Mesendoderm (in vitro differentiated cells): ENCODE measurements at regions not wholly inside any gene's neighbourhood (a gene's known extent, or its start where the extent isn't known, plus 50 kb on each side); places are given as distances from the start of the nearest gene placed in this dataset.

Source experiments
- DNase-seq: peaks from one replicate; pipeline ENCODE4 v3.0.0; 2013
- H2AK5ac ChIP-seq: 2 replicates; pipeline ENCODE4 v1.6.1; 2013; ENCODE audit warnings: low read length, inconsistent platforms
- H2BK120ac ChIP-seq: 2 replicates; pipeline ENCODE4 v1.6.1; 2013; ENCODE audit warnings: low read depth, mild to moderate bottlenecking, low read length, moderate library complexity, mixed read lengths
- H2BK15ac ChIP-seq: replicated peaks from 2 replicates; pipeline ENCODE4 v1.6.1; 2013; ENCODE audit warnings: low read depth, mild to moderate bottlenecking, moderate library complexity
- H2BK5ac ChIP-seq: 2 replicates; pipeline ENCODE4 v1.6.1; 2013; ENCODE audit warnings: low read length, inconsistent platforms
- H3K18ac ChIP-seq: 2 replicates; pipeline ENCODE4 v1.6.1; 2013; ENCODE audit warnings: mild to moderate bottlenecking, low read length, mixed read lengths
- H3K23ac ChIP-seq: one replicate; pipeline ENCODE4 v1.6.1; 2013; ENCODE audit warnings: low read length
- H3K27ac ChIP-seq: 2 replicates; pipeline ENCODE4 v1.5.1; 2013; ENCODE audit warnings: low read depth, mild to moderate bottlenecking, inconsistent platforms, low read length, moderate library complexity
- H3K27me3 ChIP-seq: 2 replicates; pipeline ENCODE4 v1.6.1; 2013; ENCODE audit warnings: low read length, control low read depth, mild to moderate bottlenecking, inconsistent platforms; ENCODE audit not compliant: insufficient read depth, poor library complexity
- H3K36me3 ChIP-seq: 2 replicates; pipeline ENCODE4 v1.6.1; 2013; ENCODE audit warnings: low read length, inconsistent platforms; ENCODE audit not compliant: control insufficient read depth, insufficient read depth
- H3K4ac ChIP-seq: one replicate; pipeline ENCODE4 v1.6.1; 2013; ENCODE audit warnings: low read depth, mild to moderate bottlenecking, low read length, moderate library complexity
- H3K4me1 ChIP-seq: 2 replicates; pipeline ENCODE4 v1.6.1; 2013; ENCODE audit warnings: low read depth, low read length, inconsistent platforms; ENCODE audit not compliant: control insufficient read depth
- H3K4me2 ChIP-seq: 2 replicates; pipeline ENCODE4 v1.6.1; 2013; ENCODE audit warnings: low read length
- H3K4me3 ChIP-seq: 2 replicates; pipeline ENCODE4 v1.5.1; 2013; ENCODE audit warnings: mild to moderate bottlenecking, low read length
- H3K56ac ChIP-seq: one replicate; pipeline ENCODE4 v1.6.1; 2013; ENCODE audit warnings: low read length
- H3K79me1 ChIP-seq: 2 replicates; pipeline ENCODE4 v1.6.1; 2013; ENCODE audit warnings: low read length, inconsistent platforms
- H3K79me2 ChIP-seq: 2 replicates; pipeline ENCODE4 v1.6.1; 2013; ENCODE audit warnings: mild to moderate bottlenecking, low read length; ENCODE audit not compliant: control insufficient read depth, insufficient read depth
- H3K9ac ChIP-seq: 2 replicates; pipeline ENCODE4 v1.6.1; 2013; ENCODE audit warnings: low read length, inconsistent platforms
- H4K5ac ChIP-seq: one replicate; pipeline ENCODE4 v1.6.1; 2013; ENCODE audit warnings: low read length
- H4K8ac ChIP-seq: one replicate; pipeline ENCODE4 v1.6.1; 2013; ENCODE audit warnings: low read depth, mild to moderate bottlenecking, control low read depth, low read length, moderate library complexity
- WGBS: extraction: QIAGEN DNeasy Blood & Tissue Kit; methylation state at CpG from one replicate; pipeline ENCODE4 v1.1.7; 2013; ENCODE audit warnings: low lambda C conversion rate, missing lambda C conversion rate; ENCODE audit not compliant: insufficient coverage; ENCODE audit errors: extremely low coverage; 5-methylcytosine and 5-hydroxymethylcytosine counted together

DNA sequence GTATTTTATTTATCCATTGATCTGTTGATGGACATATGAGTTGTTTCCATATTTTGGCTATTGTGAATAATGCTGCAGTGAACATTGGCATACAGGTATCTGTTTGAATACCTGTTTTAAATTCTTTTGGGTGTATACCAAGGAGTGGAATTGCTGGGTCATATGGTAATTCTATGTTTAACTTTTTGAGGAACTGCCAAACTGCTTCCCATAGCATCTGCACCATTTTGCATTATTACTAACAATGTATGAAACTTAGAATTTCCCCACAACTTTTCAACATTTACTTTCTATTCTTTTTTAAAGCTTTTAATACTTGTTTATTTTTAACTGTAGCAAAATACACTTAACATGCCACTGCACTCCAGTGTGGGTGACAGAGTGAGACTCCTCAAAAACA, 57.0 kb upstream of the MSN start:
- no peak overlapping the region for H2BK15ac ChIP-seq
- no peak overlapping the region for H3K27ac ChIP-seq
- H3K79me1 ChIP-seq, result no peaks in the 10 kb centered on the region
- H3K4me3 ChIP-seq, result no peak overlapping the region
- no peak overlapping the region for H3K4ac ChIP-seq
- no peak overlapping the region for H2BK5ac ChIP-seq
- no peak overlapping the region for H2AK5ac ChIP-seq
- no peak overlapping the region for H3K4me2 ChIP-seq
- no peaks in the 10 kb centered on the region for H3K4me1 ChIP-seq
- no peak overlapping the region for H4K5ac ChIP-seq
- H3K23ac ChIP-seq, result no peak overlapping the region
- no peaks in the 10 kb centered on the region for H3K79me2 ChIP-seq
- H3K56ac ChIP-seq, result no peak overlapping the region
- H3K36me3 ChIP-seq, result no peaks in the 10 kb centered on the region
- no peak for DNase-seq
- H3K9ac ChIP-seq, result no peak overlapping the region
- no peak overlapping the region for H3K18ac ChIP-seq
- H3K27me3 ChIP-seq, result no peaks in the 10 kb centered on the region
- H2BK120ac ChIP-seq, result no peak overlapping the region
- no peak overlapping the region for H4K8ac ChIP-seq

DNA sequence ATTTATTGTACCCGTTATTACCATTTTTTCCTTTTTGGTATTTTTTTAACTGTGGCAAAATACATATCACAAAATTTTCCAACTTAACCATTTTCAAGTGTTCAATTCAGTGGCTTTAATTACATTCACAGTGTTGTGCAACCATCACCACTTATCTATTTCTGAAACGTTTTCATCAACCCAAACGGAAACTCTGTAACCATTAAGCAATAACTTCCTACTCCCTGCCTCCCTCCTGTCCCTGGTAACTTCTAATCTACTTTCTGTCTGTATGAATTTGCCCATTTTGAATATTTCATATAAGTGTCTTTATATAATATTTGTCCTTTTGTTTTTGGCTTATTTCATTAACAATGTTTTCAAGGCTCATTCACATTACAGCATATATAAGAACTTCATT, 57.4 kb upstream of the MSN start:
- Histone ChIP-seq H3K27ac (no peak overlapping the region), H4K5ac (no peak overlapping the region), H3K27me3 (no peaks in the 10 kb centered on the region), H3K36me3 (no peaks in the 10 kb centered on the region), H3K18ac (no peak overlapping the region), H3K56ac (no peak overlapping the region), H3K4me2 (no peak overlapping the region), H3K23ac (no peak overlapping the region), H3K9ac (no peak overlapping the region), H2BK15ac (no peak overlapping the region), H2BK120ac (no peak overlapping the region), H2BK5ac (no peak overlapping the region), H3K79me1 (no peaks in the 10 kb centered on the region), H3K4me1 (no peaks in the 10 kb centered on the region), H2AK5ac (no peak overlapping the region), H3K4me3 (no peak overlapping the region), H3K79me2 (no peaks in the 10 kb centered on the region), H3K4ac (no peak overlapping the region), H4K8ac (no peak overlapping the region)
- no CpG with 5 or more reads among the region's 3 CpGs for WGBS
- no peak for DNase-seq

- DNase-seq, result no peak
- no peak overlapping the region for H2BK15ac ChIP-seq
- H3K9ac ChIP-seq, result no peak overlapping the region
- H4K8ac ChIP-seq, result no peak overlapping the region
- no peak overlapping the region for H3K23ac ChIP-seq
- no peak overlapping the region for H4K5ac ChIP-seq
- no peak overlapping the region for H3K56ac ChIP-seq
- WGBS, result no CpG with 5 or more reads among the region's 4 CpGs
- no peaks in the 10 kb centered on the region for H3K4me1 ChIP-seq
- H3K4me3 ChIP-seq, result no peak overlapping the region
- H3K27me3 ChIP-seq, result no peaks in the 10 kb centered on the region
- H3K27ac ChIP-seq, result no peak overlapping the region
- no peak overlapping the region for H3K18ac ChIP-seq
- H3K4me2 ChIP-seq, result no peak overlapping the region
- no peak overlapping the region for H3K4ac ChIP-seq
- no peak overlapping the region for H2AK5ac ChIP-seq
- no peak overlapping the region for H2BK5ac ChIP-seq
- H3K36me3 ChIP-seq, result no peaks in the 10 kb centered on the region
- H2BK120ac ChIP-seq, result no peak overlapping the region
- H3K79me2 ChIP-seq, result no peaks in the 10 kb centered on the region
- no peaks in the 10 kb centered on the region for H3K79me1 ChIP-seq
Measured at GRCh38 chrX:65609237-65609636, 58.2 kb upstream of the MSN start.

DNA sequence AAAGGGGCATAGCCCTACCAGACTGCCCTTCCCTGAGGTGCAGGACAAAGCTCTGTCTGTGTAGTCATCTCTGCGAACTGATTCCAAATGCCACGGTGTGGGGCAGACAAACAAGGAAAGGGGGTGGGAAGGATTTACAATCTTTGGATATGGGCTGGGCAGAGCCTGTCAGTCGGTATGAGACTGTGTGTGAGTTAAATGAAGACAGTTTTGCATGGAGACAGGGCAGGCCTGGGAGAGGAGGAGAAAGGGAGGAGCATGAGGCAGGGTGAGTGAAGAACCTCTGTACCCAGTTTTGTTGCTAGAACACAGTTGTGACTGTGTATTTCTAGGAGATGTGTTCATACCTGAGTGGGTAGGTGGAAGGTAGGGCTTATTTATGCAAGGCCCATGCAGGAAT, 59.4 kb upstream of the MSN start:
- Histone ChIP-seq H3K36me3 (no peaks in the 10 kb centered on the region), H2BK15ac (no peak overlapping the region), H2BK5ac (no peak overlapping the region), H4K8ac (no peak overlapping the region), H3K4ac (no peak overlapping the region), H3K23ac (no peak overlapping the region), H3K4me2 (no peak overlapping the region), H3K27me3 (no peaks in the 10 kb centered on the region), H2BK120ac (no peak overlapping the region), H3K79me1 (no peaks in the 10 kb centered on the region), H3K18ac (no peak overlapping the region), H3K79me2 (no peaks in the 10 kb centered on the region), H3K56ac (no peak overlapping the region), H4K5ac (no peak overlapping the region), H3K4me1 (no peaks in the 10 kb centered on the region), H3K4me3 (no peak overlapping the region), H3K9ac (no peak overlapping the region), H3K27ac (no peak overlapping the region), H2AK5ac (no peak overlapping the region)
- no peak for DNase-seq
- WGBS, result no CpG with 5 or more reads among the region's 3 CpGs

DNA sequence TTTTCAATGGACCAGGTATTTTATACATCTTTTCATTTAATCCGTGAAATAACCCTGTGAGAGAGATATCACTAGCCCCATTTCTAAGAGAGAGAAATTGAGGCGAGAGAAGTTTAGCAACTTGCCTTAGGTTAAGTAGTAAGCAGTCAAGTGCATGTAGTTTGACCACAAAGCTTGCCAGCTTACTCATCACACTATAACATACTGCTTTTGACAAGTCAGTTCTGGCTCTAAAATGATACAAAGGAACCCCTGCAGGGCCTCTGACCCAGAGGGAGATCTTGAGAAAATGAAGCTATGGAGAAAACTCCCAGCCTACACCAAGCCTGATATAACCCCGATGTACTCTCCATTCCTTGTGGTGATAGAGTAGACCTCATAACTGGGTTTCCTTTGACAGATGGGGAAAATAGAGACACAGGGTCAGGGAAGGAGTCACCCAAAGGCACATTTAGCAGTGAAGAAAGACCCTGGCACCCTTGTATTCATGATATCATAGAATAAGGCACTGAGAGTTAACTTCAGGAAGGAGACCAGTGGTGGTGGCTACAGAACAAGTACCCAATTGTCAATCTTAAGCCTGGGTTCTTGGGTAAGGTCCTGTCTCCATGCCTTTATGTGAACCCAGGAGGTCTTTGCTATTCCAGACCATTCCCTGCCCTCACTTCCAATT, 60.2 kb upstream of the MSN start:
- Histone ChIP-seq H2AK5ac (no peak overlapping the region), H3K27me3 (no peaks in the 10 kb centered on the region), H3K18ac (no peak overlapping the region), H3K4ac (no peak overlapping the region), H3K4me3 (no peak overlapping the region), H4K8ac (no peak overlapping the region), H3K23ac (no peak overlapping the region), H3K79me1 (no peaks in the 10 kb centered on the region), H3K4me1 (no peaks in the 10 kb centered on the region), H2BK5ac (no peak overlapping the region), H2BK120ac (no peak overlapping the region), H3K56ac (no peak overlapping the region), H4K5ac (no peak overlapping the region), H3K36me3 (no peaks in the 10 kb centered on the region), H3K9ac (no peak overlapping the region), H3K79me2 (no peaks in the 10 kb centered on the region), H2BK15ac (no peak overlapping the region), H3K27ac (no peak overlapping the region), H3K4me2 (no peak overlapping the region)
- no peak for DNase-seq
- WGBS, result no CpG with 5 or more reads among the region's 3 CpGs

DNA sequence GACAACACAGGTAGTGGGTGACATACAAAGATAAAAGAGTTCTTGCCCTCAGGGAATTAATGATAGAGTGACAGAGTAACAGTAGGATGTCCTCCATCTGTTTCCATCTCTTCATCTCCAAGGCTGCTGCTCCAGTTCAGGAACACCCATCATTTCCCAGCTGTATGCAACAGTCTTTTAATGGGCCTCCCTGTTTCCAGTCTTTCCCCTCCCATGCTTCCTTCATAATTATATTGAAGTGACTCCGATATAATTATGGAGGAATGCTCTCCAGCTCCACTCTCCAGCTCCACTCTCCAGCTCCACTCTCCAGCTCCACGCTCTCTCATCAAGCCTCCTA, 65.3 kb upstream of the MSN start:
- WGBS, result no CpG with 5 or more reads among the region's 2 CpGs
- no peak for DNase-seq
- H4K5ac ChIP-seq, result no peak overlapping the region
- H3K79me1 ChIP-seq, result no peaks in the 10 kb centered on the region
- no peaks in the 10 kb centered on the region for H3K36me3 ChIP-seq
- no peaks in the 10 kb centered on the region for H3K79me2 ChIP-seq
- H3K18ac ChIP-seq, result no peak overlapping the region
- no peak overlapping the region for H2BK15ac ChIP-seq
- H3K4me1 ChIP-seq, result no peaks in the 10 kb centered on the region
- H3K4ac ChIP-seq, result no peak overlapping the region
- H3K27me3 ChIP-seq, result no peaks in the 10 kb centered on the region
- no peak overlapping the region for H2BK120ac ChIP-seq
- H3K56ac ChIP-seq, result no peak overlapping the region
- H3K9ac ChIP-seq, result no peak overlapping the region
- H2BK5ac ChIP-seq, result no peak overlapping the region
- H3K23ac ChIP-seq, result no peak overlapping the region
- H2AK5ac ChIP-seq, result no peak overlapping the region
- H3K4me2 ChIP-seq, result no peak overlapping the region
- H4K8ac ChIP-seq, result no peak overlapping the region
- H3K27ac ChIP-seq, result no peak overlapping the region
- no peak overlapping the region for H3K4me3 ChIP-seq
